Spleen (tissue), 11 donors: ENCODE measurements at regions not wholly inside any gene's neighbourhood (a gene's known extent, or its start where the extent isn't known, plus 50 kb on each side); places are given as distances from the start of the nearest gene placed in this dataset.
"Not testable (repeated sequence)": the region's sequence is repeated elsewhere in the genome, so short reads cannot be mapped to it uniquely, and the experiment has no call there.

Source experiments
- DNase-seq: peaks from one replicate; pipeline ENCODE4 v3.0.0-alpha.2; 2020
- H3K27ac ChIP-seq, 8 donors: fragments of 200-600 bp; sonication (generic) in 7 of 8; 1 replicate in 4 of 8; 2 replicates in 4 of 8; pipeline versions ENCODE4 v1.5.0 to v1.8.0; 2016 to 2021; ENCODE audit warnings: inconsistent platforms in 4 of 8, mild to moderate bottlenecking in 4 of 8, moderate library complexity in 1 of 8
- H3K27me3 ChIP-seq, 7 donors: fragments of 200-600 bp; sonication (generic) in 6 of 7; replicated peaks in 1 of 7; 1 replicate in 4 of 7; 2 replicates in 3 of 7; pipeline versions ENCODE4 v1.5.0 to v1.8.0; 2016 to 2021; ENCODE audit warnings: inconsistent platforms in 3 of 7, mild to moderate bottlenecking in 1 of 7
- H3K36me3 ChIP-seq, 6 donors: fragments of 200-600 bp; sonication (generic) in 5 of 6; 1 replicate in 4 of 6; 2 replicates in 2 of 6; pipeline versions ENCODE4 v1.5.0 to v1.8.0; 2016 to 2021; ENCODE audit warnings: inconsistent platforms in 2 of 6
- H3K4me1 ChIP-seq, 6 donors: fragments of 200-600 bp; sonication (generic) in 5 of 6; 1 replicate in 3 of 6; 2 replicates in 3 of 6; pipeline versions ENCODE4 v1.5.0 to v1.8.0; 2016 to 2021; ENCODE audit warnings: inconsistent platforms in 3 of 6
- H3K4me3 ChIP-seq, 8 donors: fragments of 200-600 bp; sonication (generic) in 7 of 8; 1 replicate in 4 of 8; 2 replicates in 4 of 8; pipeline versions ENCODE4 v1.5.0 to v1.8.0; 2016 to 2021; ENCODE audit warnings: inconsistent platforms in 4 of 8, mild to moderate bottlenecking in 4 of 8, moderate library complexity in 2 of 8
- H3K9me3 ChIP-seq, 8 donors: fragments of 200-600 bp; sonication (generic) in 7 of 8; 1 replicate in 4 of 8; 2 replicates in 4 of 8; pipeline versions ENCODE4 v1.5.0 to v1.8.0; 2016 to 2021; ENCODE audit warnings: inconsistent platforms in 4 of 8
- POLR2A ChIP-seq, 3 donors: fragments of 450-650 bp; IDR thresholded peaks; one replicate each; pipeline ENCODE4 v1.5.1; 2017; ENCODE audit warnings: antibody characterized with exemption in 3 of 3, mild to moderate bottlenecking in 1 of 3
- POLR2AphosphoS5 ChIP-seq, 3 donors: sonication (generic); formaldehyde crosslinking; IDR thresholded peaks; one replicate each; pipeline ENCODE4 v1.5.1; 2017; ENCODE audit warnings: antibody characterized with exemption in 3 of 3
- WGBS, 5 donors: extraction: QIAGEN DNeasy Blood & Tissue Kit in 3 of 5; methylation state at CpG; one replicate each; pipeline versions ENCODE4 v1.1.5 to v1.1.7; 2013 to 2018; 5-methylcytosine and 5-hydroxymethylcytosine counted together
- intact Hi-C: fragments of 100-400 bp; cut with DNase I; formaldehyde crosslinking; loops from one replicate; pipeline ENCODE4 v1.15.0; 2023; ENCODE audit warnings: low total_unique reads
- TF ChIP-seq, protein P1 (sequence below), 11 experiments: fragments of 200-600 bp in 7 of 11; fragments of 450-650 bp in 4 of 11; sonication (generic) in 4 of 11; IDR thresholded peaks in 8 of 11; conservative IDR thresholded peaks in 3 of 11; 1 replicate in 7 of 11; 2 replicates in 4 of 11; pipeline versions ENCODE4 v1.4.0 to v1.8.0; 2016 to 2021; ENCODE audit warnings: antibody characterized with exemption in 11 of 11, inconsistent platforms in 4 of 11, mild to moderate bottlenecking in 1 of 11
- donor health status: healthy with polysubstance abuse.
- donor health status: DM: no; HTN: no; CAD: no; lungs with moderate emphysema.
- donor health status: DM: no; HTN: no; CAD: no.
- donor health status: Bipolar disorder and iron deficiency.
- donor health status: healthy.
- donor health status: DM: no; HTN: no; CAD: no.
- donor health status: DM: yes; HTN: yes; CAD: no.

GRCh38 chr2:47699533-47700215 lies 83.3 kb upstream of the MSH6 start:
- Histone ChIP-seq H3K27me3 (peaks cover 0 to 6% (median 0%) of the 10 kb centered on the region in 7 donors), H3K4me1 (no peaks in the 10 kb centered on the region), H3K36me3 (no peaks in the 10 kb centered on the region), H3K27ac (no peak overlapping the region), H3K9me3 (no peaks in the 10 kb centered on the region), H3K4me3 (no peak overlapping the region)
- WGBS, 5 donors = 90 to 96% (median 92%) methylated on average over 1 of the region's 1 CpG
- no peak for DNase-seq
- TF ChIP-seq, protein P1, sequence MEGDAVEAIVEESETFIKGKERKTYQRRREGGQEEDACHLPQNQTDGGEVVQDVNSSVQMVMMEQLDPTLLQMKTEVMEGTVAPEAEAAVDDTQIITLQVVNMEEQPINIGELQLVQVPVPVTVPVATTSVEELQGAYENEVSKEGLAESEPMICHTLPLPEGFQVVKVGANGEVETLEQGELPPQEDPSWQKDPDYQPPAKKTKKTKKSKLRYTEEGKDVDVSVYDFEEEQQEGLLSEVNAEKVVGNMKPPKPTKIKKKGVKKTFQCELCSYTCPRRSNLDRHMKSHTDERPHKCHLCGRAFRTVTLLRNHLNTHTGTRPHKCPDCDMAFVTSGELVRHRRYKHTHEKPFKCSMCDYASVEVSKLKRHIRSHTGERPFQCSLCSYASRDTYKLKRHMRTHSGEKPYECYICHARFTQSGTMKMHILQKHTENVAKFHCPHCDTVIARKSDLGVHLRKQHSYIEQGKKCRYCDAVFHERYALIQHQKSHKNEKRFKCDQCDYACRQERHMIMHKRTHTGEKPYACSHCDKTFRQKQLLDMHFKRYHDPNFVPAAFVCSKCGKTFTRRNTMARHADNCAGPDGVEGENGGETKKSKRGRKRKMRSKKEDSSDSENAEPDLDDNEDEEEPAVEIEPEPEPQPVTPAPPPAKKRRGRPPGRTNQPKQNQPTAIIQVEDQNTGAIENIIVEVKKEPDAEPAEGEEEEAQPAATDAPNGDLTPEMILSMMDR (IDR thresholded peaks at IDR 0.05 in 8 of 11, conservative IDR thresholded peaks at IDR 0.05 in 3 of 11) = no peak
- no peak for TF ChIP-seq POLR2AphosphoS5 (IDR thresholded peaks at IDR 0.05)
- no peak for TF ChIP-seq POLR2A (IDR thresholded peaks at IDR 0.05)
- intact Hi-C loops = no loop called here

GRCh38 chr2:47698436-47698972 lies 84.4 kb upstream of the MSH6 start:
- intact Hi-C loops = not testable (repeated sequence)

DNA sequence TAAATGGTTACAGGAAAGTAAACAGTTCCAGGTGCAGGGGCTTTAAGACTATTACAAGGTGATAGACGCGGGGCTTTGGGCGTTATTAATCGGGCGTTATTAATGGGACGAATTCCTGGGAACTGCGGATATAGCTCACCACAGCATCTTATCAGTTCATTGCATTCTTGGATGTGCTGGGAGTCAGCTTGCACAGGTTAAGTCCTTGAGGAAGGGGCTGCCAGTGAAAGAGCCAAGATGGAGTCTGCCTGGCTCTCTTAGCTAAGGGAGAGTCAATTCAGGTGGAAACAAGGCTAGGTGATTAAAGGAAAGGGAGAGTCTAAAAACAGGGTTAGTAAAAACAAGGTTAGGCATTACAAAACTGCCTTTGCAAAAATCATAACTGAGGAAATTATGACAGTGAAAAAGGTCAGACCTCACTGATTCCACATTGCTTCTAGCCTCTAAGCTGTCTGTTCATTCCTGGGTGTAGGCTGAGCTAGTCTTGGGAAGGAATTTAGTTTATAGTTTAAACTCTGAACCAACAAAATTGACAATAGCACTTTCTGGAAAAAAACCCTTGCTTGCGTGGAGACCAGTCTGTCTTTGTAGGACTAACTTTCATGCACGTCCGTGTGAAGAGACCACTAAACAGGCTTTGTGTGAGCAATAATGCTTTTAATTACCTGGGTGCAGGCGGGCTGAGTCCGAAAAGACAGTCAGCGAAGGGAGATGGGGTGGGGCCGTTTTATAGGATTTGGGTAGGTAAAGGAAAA lies 85.1 kb upstream of the MSH6 start:
- intact Hi-C loops, DNase-seq, H3K4me3 ChIP-seq, H3K27me3 ChIP-seq, H3K27ac ChIP-seq, H3K9me3 ChIP-seq, H3K36me3 ChIP-seq, H3K4me1 ChIP-seq: not testable (repeated sequence)
- 77 to 82% (median 80%) methylated on average over 14 of the region's 14 CpGs for WGBS, 5 donors

More at GRCh38 chr2:47698436-47698972, 84.4 kb upstream of the MSH6 start:
- not testable (repeated sequence) for H3K4me1 ChIP-seq, H3K27me3 ChIP-seq, H3K27ac ChIP-seq, H3K9me3 ChIP-seq, H3K4me3 ChIP-seq, H3K36me3 ChIP-seq, DNase-seq
- WGBS, 5 donors = 69 to 83% (median 70%) methylated on average over 4 of the region's 4 CpGs

DNA sequence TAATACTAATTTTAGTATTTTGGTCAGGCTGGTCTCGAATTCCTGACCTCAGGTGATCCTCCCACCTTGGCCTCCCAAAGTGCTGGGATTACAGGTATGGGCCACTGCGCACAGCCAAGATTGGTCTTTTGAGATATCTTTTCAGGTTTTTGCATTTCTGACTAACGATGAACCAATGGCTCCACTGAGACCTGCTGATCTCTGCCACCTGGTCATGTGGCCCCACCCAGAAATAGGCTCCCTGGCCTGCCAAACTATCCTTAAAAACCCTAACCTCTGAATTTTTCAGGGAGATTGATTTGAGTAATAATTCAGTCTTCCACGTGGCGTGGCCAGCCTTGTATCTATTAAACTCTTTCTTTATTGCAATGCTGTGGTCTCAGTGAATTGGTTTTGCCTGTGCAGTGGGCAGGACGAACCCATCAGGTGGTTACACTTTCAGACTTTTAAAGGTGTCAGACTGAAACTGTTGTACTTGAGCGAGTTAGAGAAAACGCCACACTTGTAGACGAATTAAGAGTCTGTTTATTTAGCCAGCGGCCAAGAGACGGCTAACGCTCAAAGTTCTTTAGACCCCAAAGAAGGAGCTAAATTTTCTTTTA lies 85.8 kb upstream of the MSH6 start:
- Histone ChIP-seq H3K9me3 (no peaks in the 10 kb centered on the region), H3K4me3 (no peak overlapping the region), H3K36me3 (no peaks in the 10 kb centered on the region), H3K27me3 (peaks cover 0 to 10% (median 0%) of the 10 kb centered on the region in 7 donors), H3K4me1 (no peaks in the 10 kb centered on the region), H3K27ac (no peak overlapping the region)
- no peak for DNase-seq
- TF ChIP-seq POLR2AphosphoS5 (IDR thresholded peaks at IDR 0.05) (no peak), POLR2A (IDR thresholded peaks at IDR 0.05) (no peak)
- TF ChIP-seq, protein P1 (IDR thresholded peaks at IDR 0.05 in 8 of 11, conservative IDR thresholded peaks at IDR 0.05 in 3 of 11) = no peak
- WGBS, 5 donors = 63 to 78% (median 69%) methylated on average over 12 of the region's 12 CpGs
- intact Hi-C loops = no loop called here

DNA sequence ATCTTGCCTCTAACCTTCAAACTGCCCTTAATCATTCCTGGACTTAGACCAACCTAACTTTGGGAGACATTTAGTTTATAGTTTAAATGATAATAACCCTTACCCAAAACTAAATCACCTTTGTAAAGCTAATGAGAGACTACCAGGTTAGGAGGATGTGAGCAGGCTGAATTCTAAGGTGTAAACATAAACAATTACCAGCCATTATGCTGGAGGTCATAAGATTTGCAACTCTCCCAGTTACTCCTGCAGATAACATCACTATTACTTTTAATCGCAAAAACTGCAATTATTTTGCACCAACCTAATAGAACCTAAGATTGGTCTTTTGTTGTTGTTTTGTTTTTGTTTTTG lies 86.5 kb upstream of the MSH6 start:
- Histone ChIP-seq H3K4me3 (no peak overlapping the region), H3K4me1 (no peaks in the 10 kb centered on the region), H3K27me3 (peaks cover 0 to 10% (median 0%) of the 10 kb centered on the region in 7 donors), H3K27ac (no peak overlapping the region), H3K9me3 (no peaks in the 10 kb centered on the region), H3K36me3 (no peaks in the 10 kb centered on the region)
- intact Hi-C loops = no loop called here
- WGBS, 5 donors = 40 to 68% (median 59%) methylated on average over 1 of the region's 1 CpG
- TF ChIP-seq POLR2A (IDR thresholded peaks at IDR 0.05) (no peak), POLR2AphosphoS5 (IDR thresholded peaks at IDR 0.05) (no peak)
- TF ChIP-seq, protein P1 (IDR thresholded peaks at IDR 0.05 in 8 of 11, conservative IDR thresholded peaks at IDR 0.05 in 3 of 11) = no peak
- no peak for DNase-seq
